ENCODE measurements at regions not wholly inside any gene's neighbourhood (a gene's known extent, or its start where the extent isn't known, plus 50 kb on each side); places are given as distances from the start of the nearest gene placed in this dataset.
A peak's percentile ranks its signal among the peaks of the same experiment; 100 is the strongest.

- intact Hi-C loops (cut with micrococcal nuclease), result no loop called here
- DNase-seq (no peak), ATAC-seq (no peak)
These were observed 288.3 kb downstream of the TLE3 start for GRCh38 chr15:69809421-69809820.

GRCh38 chr15:69810431-69811354 is 287.0 kb downstream of the TLE3 start:
- DNase-seq (no peak), ATAC-seq (peak; percentile 71)
- intact Hi-C loops (cut with micrococcal nuclease), result no loop called here

- intact Hi-C loops (cut with micrococcal nuclease), result no loop called here
- ATAC-seq, result no peak
These were observed 284.9 kb downstream of the TLE3 start for GRCh38 chr15:69812861-69813261.

GRCh38 chr15:69813881-69814280 is 283.8 kb downstream of the TLE3 start:
- DNase-seq, result no peak
- intact Hi-C loops (cut with micrococcal nuclease), result no loop called here
- ATAC-seq, result no peak

More at GRCh38 chr15:69812861-69813261, 284.9 kb downstream of the TLE3 start:
- DNase-seq, result no peak

GRCh38 chr15:69814932-69815331 is 282.8 kb downstream of the TLE3 start:
- intact Hi-C loops (cut with micrococcal nuclease), result no loop called here
- DNase-seq (no peak), ATAC-seq (no peak)

GRCh38 chr15:69815793-69816192 is 281.9 kb downstream of the TLE3 start:
- intact Hi-C loops (cut with micrococcal nuclease), result no loop called here
- DNase-seq (no peak), ATAC-seq (no peak)

- ATAC-seq, result no peak
- no peak for DNase-seq
- intact Hi-C loops (cut with micrococcal nuclease), result no loop called here
These were observed 281.2 kb downstream of the TLE3 start for GRCh38 chr15:69816522-69816921.

- ATAC-seq (no peak), DNase-seq (no peak)
- intact Hi-C loops (cut with micrococcal nuclease), result no loop called here
These were observed 279.2 kb downstream of the TLE3 start for GRCh38 chr15:69818529-69818928.

GRCh38 chr15:69819371-69819770 is 278.3 kb downstream of the TLE3 start:
- intact Hi-C loops (cut with micrococcal nuclease), result no loop called here
- no peak for ATAC-seq
- DNase-seq, result no peak

GRCh38 chr15:69820819-69821218 is 276.9 kb downstream of the TLE3 start:
- DNase-seq, result no peak
- intact Hi-C loops (cut with micrococcal nuclease), result no loop called here
- no peak for ATAC-seq

GRCh38 chr15:69823223-69823907 is 274.4 kb downstream of the TLE3 start:
- DNase-seq, result no peak
- no peak for ATAC-seq
- intact Hi-C loops (cut with micrococcal nuclease), result no loop called here

GRCh38 chr15:69824075-69824876 is 273.4 kb downstream of the TLE3 start:
- ATAC-seq (no peak), DNase-seq (no peak)
- intact Hi-C loops (cut with micrococcal nuclease), result no loop called here

GRCh38 chr15:69824877-69825406 is 272.8 kb downstream of the TLE3 start:
- ATAC-seq, result no peak
- intact Hi-C loops (cut with micrococcal nuclease), result no loop called here
- no peak for DNase-seq

GRCh38 chr15:69825941-69826818 is 271.5 kb downstream of the TLE3 start:
- no peak for ATAC-seq
- no peak for DNase-seq
- intact Hi-C loops (cut with micrococcal nuclease), result no loop called here

GRCh38 chr15:69826819-69827175 is 270.9 kb downstream of the TLE3 start:
- intact Hi-C loops (cut with micrococcal nuclease), result no loop called here
- ATAC-seq (no peak), DNase-seq (no peak)

GRCh38 chr15:69827751-69828150 is 270.0 kb downstream of the TLE3 start:
- ATAC-seq, result no peak
- no peak for DNase-seq
- intact Hi-C loops (cut with micrococcal nuclease), result no loop called here

- intact Hi-C loops (cut with micrococcal nuclease), result no loop called here
- ATAC-seq (no peak), DNase-seq (no peak)
These were observed 269.4 kb downstream of the TLE3 start for GRCh38 chr15:69828181-69828828.

- DNase-seq, result no peak
- intact Hi-C loops (cut with micrococcal nuclease), result no loop called here
These were observed 267.7 kb downstream of the TLE3 start for GRCh38 chr15:69829974-69830373.

More at GRCh38 chr15:69829974-69830373, 267.7 kb downstream of the TLE3 start:
- ATAC-seq, result no peak

All from left ventricle myocardium superior (tissue), 1 donor.